OCI-LY3 (cell line): ENCODE measurements at regions not wholly inside any gene's neighbourhood (a gene's known extent, or its start where the extent isn't known, plus 50 kb on each side); places are given as distances from the start of the nearest gene placed in this dataset.

Source experiments
- H2AFZ ChIP-seq: fragments of 200-600, 300-600 bp; shearing (Covaris generic); 2 replicates; pipeline ENCODE4 v1.6.0; 2014; ENCODE audit warnings: antibody characterized with exemption, low read depth, low read length
- H3K27ac ChIP-seq: fragments of 200-600, 300-600 bp; sonication (generic); 2 replicates; pipeline ENCODE4 v1.5.1; 2014; ENCODE audit warnings: mild to moderate bottlenecking, low read length, moderate library complexity, mixed read lengths
- H3K27me3 ChIP-seq: fragments of 200-600, 300-600 bp; sonication (generic); 2 replicates; pipeline ENCODE4 v1.6.1; 2014; ENCODE audit warnings: low read depth, low read length, mixed read lengths
- H3K36me3 ChIP-seq: fragments of 200-600, 300-600 bp; sonication (generic); replicated peaks from 2 replicates; pipeline ENCODE3; 2014; ENCODE audit warnings: low read depth, low read length, mixed read lengths
- H3K4me1 ChIP-seq: fragments of 300-600, 200-600 bp; sonication (generic); 2 replicates; pipeline ENCODE4 v1.6.1; 2014; ENCODE audit warnings: low read length, mixed read lengths
- H3K4me2 ChIP-seq: fragments of 200-600, 300-600 bp; sonication (generic); 2 replicates; pipeline ENCODE4 v1.6.1; 2014; ENCODE audit warnings: low read length, mixed read lengths
- H3K4me3 ChIP-seq: fragments of 300-600, 200-600 bp; sonication (generic); 2 replicates; pipeline ENCODE4 v1.5.1; 2014; ENCODE audit warnings: antibody characterized with exemption, mild to moderate bottlenecking, low read length, moderate library complexity
- H3K79me2 ChIP-seq: fragments of 300-600, 200-600 bp; shearing (Covaris generic); 2 replicates; pipeline ENCODE4 v1.6.1; 2014; ENCODE audit warnings: mild to moderate bottlenecking, low read length, mixed read lengths
- H3K9ac ChIP-seq: fragments of 300-600, 200-600 bp; shearing (Covaris generic); 2 replicates; pipeline ENCODE4 v1.6.0; 2014; ENCODE audit warnings: mild to moderate bottlenecking, low read length, moderate library complexity
- H3K9me3 ChIP-seq: fragments of 200-600, 300-600 bp; shearing (Covaris generic); 2 replicates; pipeline ENCODE4 v1.6.1; 2014; ENCODE audit warnings: low read length, mixed read lengths; ENCODE audit not compliant: insufficient read depth
- H4K20me1 ChIP-seq: fragments of 200-600, 300-600 bp; sonication (generic); 2 replicates; pipeline ENCODE4 v1.6.1; 2016; ENCODE audit warnings: low read length, mixed read lengths; ENCODE audit not compliant: insufficient read depth
- EZH2phosphoT487 ChIP-seq: fragments of 200-600 bp; shearing (Covaris generic); IDR thresholded peaks from 2 replicates; pipeline ENCODE4 v1.6.1; 2018; ENCODE audit warnings: antibody characterized with exemption, mixed run types, low read depth
- TF ChIP-seq, protein P1 (sequence below): fragments of 200-600, 300-600 bp; sonication (generic); IDR thresholded peaks from 2 replicates; pipeline ENCODE4 v1.5.1; 2014; ENCODE audit warnings: antibody characterized with exemption, low read length, low read depth

DNA sequence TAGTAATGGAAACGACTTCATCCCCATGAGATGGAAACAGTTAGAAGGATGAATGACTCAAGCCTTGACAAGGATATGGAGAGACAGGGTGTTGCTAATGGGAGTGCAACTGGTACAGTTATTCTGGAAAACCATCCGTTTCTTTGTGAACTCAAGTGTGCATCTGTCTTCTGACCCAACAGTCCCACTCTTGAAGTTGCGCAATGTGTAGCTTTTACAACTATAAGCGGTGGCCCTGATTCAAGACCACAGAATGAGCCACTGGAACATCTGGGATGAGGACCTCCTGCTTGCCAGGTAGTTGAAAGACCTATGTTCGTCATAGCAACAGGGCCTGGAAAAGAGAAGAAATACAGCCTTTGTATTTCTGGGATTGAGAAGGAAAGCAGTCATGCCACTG is 115.8 kb upstream of the GMDS start:
- Histone ChIP-seq H3K36me3 (no peaks in the 10 kb centered on the region), H3K9me3 (no peaks in the 10 kb centered on the region), H3K4me3 (no peak overlapping the region), H3K79me2 (no peaks in the 10 kb centered on the region), H3K4me1 (no peaks in the 10 kb centered on the region), H3K9ac (no peak overlapping the region), H2AFZ (no peak overlapping the region), H3K4me2 (no peak overlapping the region), H3K27ac (no peak overlapping the region), H4K20me1 (no peaks in the 10 kb centered on the region), H3K27me3 (no peaks in the 10 kb centered on the region)
- TF ChIP-seq, protein P1, sequence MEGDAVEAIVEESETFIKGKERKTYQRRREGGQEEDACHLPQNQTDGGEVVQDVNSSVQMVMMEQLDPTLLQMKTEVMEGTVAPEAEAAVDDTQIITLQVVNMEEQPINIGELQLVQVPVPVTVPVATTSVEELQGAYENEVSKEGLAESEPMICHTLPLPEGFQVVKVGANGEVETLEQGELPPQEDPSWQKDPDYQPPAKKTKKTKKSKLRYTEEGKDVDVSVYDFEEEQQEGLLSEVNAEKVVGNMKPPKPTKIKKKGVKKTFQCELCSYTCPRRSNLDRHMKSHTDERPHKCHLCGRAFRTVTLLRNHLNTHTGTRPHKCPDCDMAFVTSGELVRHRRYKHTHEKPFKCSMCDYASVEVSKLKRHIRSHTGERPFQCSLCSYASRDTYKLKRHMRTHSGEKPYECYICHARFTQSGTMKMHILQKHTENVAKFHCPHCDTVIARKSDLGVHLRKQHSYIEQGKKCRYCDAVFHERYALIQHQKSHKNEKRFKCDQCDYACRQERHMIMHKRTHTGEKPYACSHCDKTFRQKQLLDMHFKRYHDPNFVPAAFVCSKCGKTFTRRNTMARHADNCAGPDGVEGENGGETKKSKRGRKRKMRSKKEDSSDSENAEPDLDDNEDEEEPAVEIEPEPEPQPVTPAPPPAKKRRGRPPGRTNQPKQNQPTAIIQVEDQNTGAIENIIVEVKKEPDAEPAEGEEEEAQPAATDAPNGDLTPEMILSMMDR, result no peak
- TF ChIP-seq EZH2phosphoT487, result no peak

DNA sequence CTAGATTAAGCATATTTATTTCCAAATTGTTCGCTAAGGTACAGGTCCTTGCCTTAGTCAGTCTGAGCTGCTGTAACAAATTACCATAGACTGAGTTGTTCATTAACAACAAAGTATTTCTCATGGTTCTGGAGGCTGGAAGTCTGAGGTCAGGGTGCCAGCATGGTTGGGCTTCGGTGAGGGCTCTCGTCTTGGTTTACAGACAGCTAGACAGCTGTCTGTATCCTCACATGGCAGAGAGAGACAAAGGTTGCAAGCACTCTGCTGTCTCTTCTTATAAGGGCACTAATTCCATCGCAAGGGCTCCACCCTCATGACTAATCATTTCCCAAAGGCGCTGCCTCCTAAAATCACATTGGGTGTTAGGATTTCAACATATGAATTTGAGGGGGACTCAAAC is 115.3 kb upstream of the GMDS start:
- Histone ChIP-seq H3K27me3 (no peaks in the 10 kb centered on the region), H3K4me2 (no peak overlapping the region), H4K20me1 (no peaks in the 10 kb centered on the region), H3K9me3 (no peaks in the 10 kb centered on the region), H3K4me1 (no peaks in the 10 kb centered on the region), H3K36me3 (no peaks in the 10 kb centered on the region), H3K9ac (no peak overlapping the region), H3K79me2 (no peaks in the 10 kb centered on the region), H2AFZ (no peak overlapping the region), H3K4me3 (no peak overlapping the region), H3K27ac (no peak overlapping the region)
- TF ChIP-seq, protein P1, result no peak
- no peak for TF ChIP-seq EZH2phosphoT487

DNA sequence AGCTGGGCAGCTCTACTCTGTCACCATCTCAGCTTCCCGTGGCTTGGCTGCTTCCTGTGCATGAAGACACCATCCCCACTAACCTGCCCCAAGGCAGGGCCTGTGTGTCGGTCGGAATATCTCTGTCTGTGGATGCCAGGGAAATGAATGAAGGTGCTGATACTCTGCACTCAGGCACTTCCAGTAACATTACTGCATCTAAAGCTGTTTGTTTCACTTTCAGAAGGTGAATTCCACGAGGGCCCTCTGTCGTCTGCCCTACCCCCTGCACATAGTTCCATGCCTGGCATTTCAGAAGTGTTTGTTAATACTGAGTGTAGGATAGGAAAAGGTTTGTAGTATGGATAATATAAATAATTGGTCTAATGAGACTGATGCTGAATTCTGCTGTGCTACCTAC is 114.7 kb upstream of the GMDS start:
- TF ChIP-seq, protein P1, result no peak
- no peak for TF ChIP-seq EZH2phosphoT487

DNA sequence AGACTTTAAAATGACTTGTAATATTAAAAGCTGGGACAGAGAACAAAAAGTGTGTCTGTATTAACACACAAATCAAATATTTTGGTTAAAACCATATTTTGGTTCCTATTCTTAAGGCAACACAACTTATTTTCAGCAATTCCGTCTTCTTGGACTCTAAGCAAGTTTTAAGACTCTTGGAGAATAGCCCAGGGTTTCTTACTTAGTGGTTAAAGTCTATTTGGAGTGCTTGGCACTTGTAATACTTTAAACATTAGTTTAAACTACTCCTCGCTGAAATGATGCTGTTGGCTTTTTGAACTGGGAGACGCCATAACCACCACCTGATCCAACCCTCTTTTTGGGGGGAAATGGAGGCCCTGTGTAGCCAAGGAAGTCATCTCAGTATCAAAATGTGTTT is 109.7 kb upstream of the GMDS start:
- H3K4me1 ChIP-seq, result no peaks in the 10 kb centered on the region; the same call in 1 of the 2 replicates
- no peaks in the 10 kb centered on the region for H3K36me3 ChIP-seq
- TF ChIP-seq, protein P1, result no peak
- TF ChIP-seq EZH2phosphoT487, result no peak
- H3K9ac ChIP-seq, result no peak overlapping the region
- H3K79me2 ChIP-seq, result no peaks in the 10 kb centered on the region
- no peak overlapping the region for H3K27ac ChIP-seq
- no peak overlapping the region for H3K4me2 ChIP-seq
- H3K9me3 ChIP-seq, result no peaks in the 10 kb centered on the region
- no peak overlapping the region for H2AFZ ChIP-seq
- H3K4me3 ChIP-seq, result no peak overlapping the region
- H3K27me3 ChIP-seq, result no peaks in the 10 kb centered on the region
- H4K20me1 ChIP-seq, result no peaks in the 10 kb centered on the region

More for the DNA sequence above, 114.7 kb upstream of the GMDS start:
- no peak overlapping the region for H2AFZ ChIP-seq
- no peaks in the 10 kb centered on the region for H3K4me1 ChIP-seq
- H4K20me1 ChIP-seq, result no peaks in the 10 kb centered on the region
- no peak overlapping the region for H3K4me3 ChIP-seq
- no peaks in the 10 kb centered on the region for H3K27me3 ChIP-seq
- H3K36me3 ChIP-seq, result no peaks in the 10 kb centered on the region
- no peak overlapping the region for H3K27ac ChIP-seq
- no peaks in the 10 kb centered on the region for H3K79me2 ChIP-seq
- H3K4me2 ChIP-seq, result no peak overlapping the region
- no peaks in the 10 kb centered on the region for H3K9me3 ChIP-seq
- H3K9ac ChIP-seq, result no peak overlapping the region
